Pancreas (tissue), 10 donors: ENCODE measurements at regions not wholly inside any gene's neighbourhood (a gene's known extent, or its start where the extent isn't known, plus 50 kb on each side); places are given as distances from the start of the nearest gene placed in this dataset.
"Not testable (repeated sequence)": the region's sequence is repeated elsewhere in the genome, so short reads cannot be mapped to it uniquely, and the experiment has no call there.

Source experiments
- ATAC-seq, 4 donors: fragments of 200-7000 bp; cut with Tn5 transposase; one replicate each; pipeline versions ENCODE4 v1.8.0 to v1.9.1; 2020; ENCODE audit warnings: mild to moderate bottlenecking in 4 of 4, moderate library complexity in 4 of 4
- DNase-seq, 6 donors: peaks; one replicate each; pipeline ENCODE4 v3.0.0-alpha.2; 2020
- FAIRE-seq: peaks from 2 replicates; lab custom pipeline; 2012; peaks lifted over from hg19 to GRCh38; lab: Jason Lieb, UNC
- H3K27ac ChIP-seq, 4 donors: fragments of 200-600 bp; sonication (generic); 1 replicate in 3 of 4; 2 replicates in 1 of 4; pipeline versions ENCODE4 v1.5.0 to v1.8.0; 2020
- H3K27me3 ChIP-seq, 4 donors: fragments of 200-600 bp; one replicate each; pipeline ENCODE4 v1.8.0; 2021
- H3K36me3 ChIP-seq, 3 donors: fragments of 200-600 bp; sonication (generic) in 1 of 3; one replicate each; pipeline versions ENCODE4 v1.5.0 to v1.8.0; 2020 to 2021
- H3K4me1 ChIP-seq, 3 donors: fragments of 200-600 bp; one replicate each; pipeline ENCODE4 v1.8.0; 2021
- H3K4me3 ChIP-seq, 4 donors: fragments of 200-600 bp; sonication (generic) in 2 of 4; one replicate each; pipeline versions ENCODE4 v1.5.0 to v1.8.0; 2020 to 2021
- H3K9me3 ChIP-seq, 4 donors: fragments of 200-600 bp; one replicate each; pipeline ENCODE4 v1.8.0; 2021
- WGBS, 2 donors: extraction: QIAGEN DNeasy Blood & Tissue Kit; methylation state at CpG; one replicate each; pipeline ENCODE4 v1.1.7; 2013; 5-methylcytosine and 5-hydroxymethylcytosine counted together
- intact Hi-C, 3 donors: fragments of 100-400 bp; cut with DNase I; formaldehyde crosslinking; loops; one replicate each; pipeline versions ENCODE4 v1.11.1 to v1.14.2; 2022
- TF ChIP-seq, protein P1 (sequence below), 4 donors: fragments of 200-600 bp; sonication (generic) in 3 of 4; IDR thresholded peaks; one replicate each; pipeline versions ENCODE4 v1.5.0 to v1.8.0; 2021; ENCODE audit warnings: antibody characterized with exemption in 4 of 4
- donor health status: healthy with polysubstance abuse.
- donor health status: DM: no; HTN: no; CAD: no; lungs with moderate emphysema.
- donor health status: DM: no; HTN: no; CAD: no.
- donor health status: control.
- donor health status: control.
- donor health status: Bipolar disorder and iron deficiency.
- donor health status: DM: yes; HTN: yes; CAD: no.
- donor health status: DM: no; HTN: no; CAD: no.
- donor health status: DM: no; HTN: no; CAD: no.
- donor health status: DM: yes; HTN: yes; CAD: no.

DNA sequence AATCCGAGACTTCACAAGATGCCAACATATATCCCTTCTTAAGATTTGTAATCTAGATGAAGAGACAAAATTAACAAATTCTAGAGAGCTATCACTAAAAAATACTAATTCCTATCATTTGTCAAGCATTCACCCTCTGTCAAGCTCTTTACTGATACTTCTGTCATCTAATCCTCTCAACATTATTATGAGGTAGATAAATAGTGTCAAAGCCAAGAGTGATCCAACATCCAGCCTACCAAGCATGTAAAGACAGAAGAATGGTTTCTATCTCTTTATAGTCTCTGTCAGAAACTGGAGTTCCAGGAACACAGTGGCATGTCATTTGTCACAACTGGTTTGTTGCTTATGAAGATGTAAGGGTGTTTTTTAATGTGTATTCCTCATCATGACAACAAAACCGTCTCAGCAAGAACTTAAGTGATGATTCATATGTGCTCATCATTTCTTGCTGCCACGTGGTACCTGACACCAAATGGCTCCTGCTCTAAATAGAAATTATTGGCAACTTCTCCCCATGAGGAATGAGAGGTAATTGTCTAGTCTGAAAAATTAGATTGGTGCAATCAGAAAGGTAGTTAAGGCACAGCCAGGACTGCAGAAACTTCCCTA is 196.8 kb downstream of the TOX3 start:
- Histone ChIP-seq H3K27ac (no peak overlapping the region), H3K36me3 (no peaks in the 10 kb centered on the region), H3K27me3 (no peaks in the 10 kb centered on the region), H3K4me3 (no peak overlapping the region), H3K9me3 (no peaks in the 10 kb centered on the region), H3K4me1 (no peaks in the 10 kb centered on the region)
- intact Hi-C loops = no loop called here
- TF ChIP-seq, protein P1, sequence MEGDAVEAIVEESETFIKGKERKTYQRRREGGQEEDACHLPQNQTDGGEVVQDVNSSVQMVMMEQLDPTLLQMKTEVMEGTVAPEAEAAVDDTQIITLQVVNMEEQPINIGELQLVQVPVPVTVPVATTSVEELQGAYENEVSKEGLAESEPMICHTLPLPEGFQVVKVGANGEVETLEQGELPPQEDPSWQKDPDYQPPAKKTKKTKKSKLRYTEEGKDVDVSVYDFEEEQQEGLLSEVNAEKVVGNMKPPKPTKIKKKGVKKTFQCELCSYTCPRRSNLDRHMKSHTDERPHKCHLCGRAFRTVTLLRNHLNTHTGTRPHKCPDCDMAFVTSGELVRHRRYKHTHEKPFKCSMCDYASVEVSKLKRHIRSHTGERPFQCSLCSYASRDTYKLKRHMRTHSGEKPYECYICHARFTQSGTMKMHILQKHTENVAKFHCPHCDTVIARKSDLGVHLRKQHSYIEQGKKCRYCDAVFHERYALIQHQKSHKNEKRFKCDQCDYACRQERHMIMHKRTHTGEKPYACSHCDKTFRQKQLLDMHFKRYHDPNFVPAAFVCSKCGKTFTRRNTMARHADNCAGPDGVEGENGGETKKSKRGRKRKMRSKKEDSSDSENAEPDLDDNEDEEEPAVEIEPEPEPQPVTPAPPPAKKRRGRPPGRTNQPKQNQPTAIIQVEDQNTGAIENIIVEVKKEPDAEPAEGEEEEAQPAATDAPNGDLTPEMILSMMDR (IDR thresholded peaks at IDR 0.05) = no peak
- whole genome bisulfite sequencing, 2 donors = 65 to 74% methylated on average over 3 of the region's 3 CpGs
- ATAC-seq (no peak), DNase-seq (no peak), FAIRE-seq (no peak)

DNA sequence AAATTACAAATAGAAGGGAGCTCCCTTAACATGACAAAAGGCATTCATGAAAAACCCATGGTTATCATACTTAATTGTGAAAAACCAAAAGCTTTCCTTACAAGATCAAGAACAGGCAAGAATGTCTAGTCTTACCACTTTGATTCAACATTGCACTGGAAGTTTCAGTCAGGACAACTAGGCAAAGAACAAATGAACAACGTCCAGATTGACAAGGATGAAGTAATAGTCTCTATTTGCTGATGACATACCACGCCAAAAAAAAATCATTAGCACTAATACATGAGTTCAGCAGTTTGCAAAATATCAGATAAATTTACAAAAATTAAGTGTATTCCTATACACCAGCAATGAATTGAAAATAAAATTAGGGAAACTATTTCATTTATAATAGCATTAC is 200.2 kb downstream of the TOX3 start:
- no peak overlapping the region for H3K27ac ChIP-seq
- intact Hi-C loops = no loop called here
- ATAC-seq (no peak), FAIRE-seq (no peak), DNase-seq (no peak)
- TF ChIP-seq, protein P1 (IDR thresholded peaks at IDR 0.05) = no peak
- no peak overlapping the region for H3K4me3 ChIP-seq
- 43 to 45% methylated on average over 2 of the region's 2 CpGs for WGBS, 2 donors
- H3K27me3 ChIP-seq = no peaks in the 10 kb centered on the region
- H3K4me1 ChIP-seq = no peaks in the 10 kb centered on the region
- H3K9me3 ChIP-seq = no peaks in the 10 kb centered on the region
- H3K36me3 ChIP-seq = no peaks in the 10 kb centered on the region

DNA sequence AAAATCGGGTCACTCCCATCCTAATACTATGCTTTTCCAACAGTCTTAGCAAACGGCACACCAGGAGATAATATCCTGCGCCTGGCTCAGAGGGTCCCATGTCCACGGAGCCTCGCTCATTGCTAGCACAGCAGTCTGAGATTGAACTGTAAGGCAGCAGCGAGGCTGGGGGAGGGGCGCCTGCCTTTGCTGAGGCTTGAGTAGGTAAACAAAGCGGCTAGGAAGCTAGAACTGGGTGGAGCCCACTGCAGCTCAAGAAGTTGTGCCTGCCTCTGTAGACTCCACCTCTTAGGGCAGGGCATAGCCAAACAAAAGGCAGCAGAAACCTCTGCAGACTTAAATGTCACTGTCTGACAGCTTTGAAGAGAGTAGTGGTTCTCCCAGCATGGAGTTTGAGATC is 213.3 kb downstream of the TOX3 start:
- FAIRE-seq, H3K4me1 ChIP-seq, H3K9me3 ChIP-seq, ATAC-seq, H3K4me3 ChIP-seq, H3K27me3 ChIP-seq, DNase-seq, H3K36me3 ChIP-seq, intact Hi-C loops, H3K27ac ChIP-seq: not testable (repeated sequence)
- 75 to 87% methylated on average over 8 of the region's 8 CpGs for WGBS, 2 donors

DNA sequence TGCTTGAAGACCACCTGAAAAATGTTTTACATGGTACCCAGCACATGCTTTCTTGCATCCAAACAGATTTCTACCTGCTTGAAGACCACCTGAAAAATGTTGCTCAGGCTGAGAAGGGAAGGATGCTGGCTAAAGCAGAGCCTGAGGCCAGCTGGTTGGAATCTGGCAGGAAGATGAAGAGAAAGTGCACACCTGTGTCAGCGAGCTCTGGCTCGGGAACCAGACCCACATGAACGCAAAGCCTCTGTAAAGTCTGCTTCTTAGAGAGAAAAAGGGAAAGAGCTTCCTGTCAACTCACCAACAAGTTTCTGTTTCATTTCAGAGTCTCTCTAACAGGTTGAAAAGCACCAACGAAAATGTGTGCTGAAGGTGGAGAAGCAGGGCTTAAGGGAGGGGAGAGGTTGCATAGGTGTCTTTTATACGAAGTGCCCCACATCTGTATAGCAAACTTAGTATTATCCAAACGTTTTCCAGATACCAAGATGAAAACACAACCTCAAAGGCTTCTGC is 226.0 kb downstream of the TOX3 start:
- peak overlapping the region in 1 of 4 donors; percentile 2 for H3K4me3 ChIP-seq
- no peaks in the 10 kb centered on the region for H3K9me3 ChIP-seq
- H3K27me3 ChIP-seq = no peaks in the 10 kb centered on the region
- TF ChIP-seq, protein P1 (IDR thresholded peaks at IDR 0.05) = no peak
- FAIRE-seq (no peak), ATAC-seq (peak; percentile 85 to 96 (median 90)), DNase-seq (peak; percentile 42 to 64 (median 47))
- peak overlapping the region in 1 of 4 donors; percentile 42 for H3K27ac ChIP-seq
- whole genome bisulfite sequencing, 2 donors = 13 to 24% methylated on average over 6 of the region's 6 CpGs
- intact Hi-C loops = no loop called here
- peaks cover 0 to 5% (median 0%) of the 10 kb centered on the region in 3 donors for H3K4me1 ChIP-seq
- no peaks in the 10 kb centered on the region for H3K36me3 ChIP-seq

DNA sequence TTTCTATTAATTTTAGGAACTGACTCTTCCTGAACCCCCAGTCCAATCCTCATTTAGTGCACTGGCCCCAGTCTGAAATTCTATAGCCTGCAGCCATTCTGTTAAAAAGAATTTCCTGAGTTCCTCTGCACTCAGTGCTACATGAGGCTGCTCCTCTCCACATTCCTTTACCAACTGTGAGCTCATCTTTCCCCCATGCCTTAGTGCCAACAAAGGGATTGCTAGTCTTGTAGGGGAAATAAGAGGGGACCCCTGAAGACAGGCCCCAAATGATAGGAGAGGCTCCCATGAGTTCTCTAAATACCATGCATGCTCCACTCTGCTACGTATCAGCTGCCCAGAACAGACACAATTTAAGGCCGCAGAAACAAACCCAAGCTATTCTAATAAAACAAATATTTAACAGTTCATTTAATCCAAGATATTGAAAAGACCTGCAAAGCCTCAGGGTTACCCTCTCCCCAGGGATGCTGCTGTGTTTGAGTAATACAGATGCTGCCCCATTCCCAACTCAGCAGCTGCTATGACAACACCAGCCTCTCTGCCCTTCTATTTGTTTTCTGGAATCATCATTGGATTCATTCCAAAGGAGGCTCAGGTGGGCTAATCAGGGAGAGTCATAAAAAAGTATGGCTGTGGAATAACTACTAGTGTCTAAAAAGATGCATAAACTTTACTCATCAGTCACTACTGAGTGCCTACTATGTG is 228.5 kb downstream of the TOX3 start:
- Histone ChIP-seq H3K27ac (no peak overlapping the region), H3K36me3 (no peaks in the 10 kb centered on the region), H3K27me3 (no peaks in the 10 kb centered on the region), H3K4me3 (no peak overlapping the region), H3K9me3 (no peaks in the 10 kb centered on the region), H3K4me1 (peaks cover 0 to 5% (median 0%) of the 10 kb centered on the region in 3 donors)
- DNase-seq (no peak), ATAC-seq (peak in 2 of 4 donors; percentile 29 to 59), FAIRE-seq (no peak)
- TF ChIP-seq, protein P1 (IDR thresholded peaks at IDR 0.05) = no peak
- 68 to 80% methylated on average over 2 of the region's 2 CpGs for WGBS, 2 donors
- intact Hi-C loops = no loop called here
